ENCODE measurements at regions not wholly inside any gene's neighbourhood (a gene's known extent, or its start where the extent isn't known, plus 50 kb on each side); places are given as distances from the start of the nearest gene placed in this dataset.

GRCh38 chr1:194653385-194653784, 1467.0 kb upstream of the B3GALT2 start (continued):
- TF ChIP-seq USF2 (IDR thresholded peaks at IDR 0.05) (no peak), CTCF (IDR thresholded peaks at IDR 0.05) (no peak), ELK1 (IDR thresholded peaks at IDR 0.05; ENCODE audit: low read depth, low read length) (no peak), HEYL (CRISPR knock-in tag; IDR thresholded peaks at IDR 0.05) (no peak)

- no peaks in the 10 kb centered on the region for H3K9me3 ChIP-seq
- ATAC-seq (no peak), DNase-seq (ENCODE audit: low read depth in 1 of 2, low spot score in 1 of 2) (no peak), FAIRE-seq (no peak)
- peak; percentile 49 for TF ChIP-seq MAFK (IDR thresholded peaks at IDR 0.05; ENCODE audit: partially characterized antibody)
- no peak for TF ChIP-seq SREBF2 (IDR thresholded peaks at IDR 0.05)
- CTCF ChIA-PET, result no interaction called here
- 55% methylated on average over 2 of the region's 2 CpGs for WGBS (ENCODE audit: missing lambda C conversion rate)
- H3K4me3 ChIP-seq, result no peak overlapping the region
- no peaks in the 10 kb centered on the region for H3K4me1 ChIP-seq
- POLR2A ChIA-PET, result no interaction called here
- H3K4me2 ChIP-seq, result no peak overlapping the region
- no peak overlapping the region for H3K27ac ChIP-seq
Measured at GRCh38 chr1:194647118-194647517, 1460.7 kb upstream of the B3GALT2 start.

GRCh38 chr1:194644528-194644927, 1458.1 kb upstream of the B3GALT2 start:
- WGBS (ENCODE audit: missing lambda C conversion rate), result 11% methylated on average over 1 of the region's 1 CpG
- no peaks in the 10 kb centered on the region for H3K9me3 ChIP-seq
- no peak overlapping the region for H3K4me2 ChIP-seq
- DNase-seq (ENCODE audit: low read depth in 1 of 2, low spot score in 1 of 2), result no peak
- H3K4me1 ChIP-seq, result no peaks in the 10 kb centered on the region
- ChIA-PET CTCF (no interaction called here), POLR2A (no interaction called here)
- no peak overlapping the region for H3K27ac ChIP-seq
- no peak for TF ChIP-seq JUN (IDR thresholded peaks at IDR 0.05)
- no peak for TF ChIP-seq RARB (CRISPR knock-in tag; IDR thresholded peaks at IDR 0.05)
- TF ChIP-seq KDM5A (IDR thresholded peaks at IDR 0.05), result no peak
- no peak for TF ChIP-seq HEYL (CRISPR knock-in tag; IDR thresholded peaks at IDR 0.05)
- no peak for TF ChIP-seq ATOH8 (CRISPR knock-in tag; IDR thresholded peaks at IDR 0.05; ENCODE audit: low read depth)
- no peak for TF ChIP-seq ESRRA (IDR thresholded peaks at IDR 0.05; ENCODE audit: borderline replicate concordance, low read length)
- no peak for TF ChIP-seq NR3C1 (IDR thresholded peaks at IDR 0.05)
- TF ChIP-seq RFX5 (IDR thresholded peaks at IDR 0.05), result no peak
- TF ChIP-seq CHD2 (IDR thresholded peaks at IDR 0.05; ENCODE audit: low read length, partially characterized antibody), result no peak
- TF ChIP-seq EHF (CRISPR knock-in tag; IDR thresholded peaks at IDR 0.05), result no peak
- TF ChIP-seq ZFP36 (IDR thresholded peaks at IDR 0.05; ENCODE audit: borderline replicate concordance, partially characterized antibody), result no peak
- TF ChIP-seq CHD4 (IDR thresholded peaks at IDR 0.05; ENCODE audit: borderline replicate concordance), result no peak
- TF ChIP-seq BHLHE40 (IDR thresholded peaks at IDR 0.05; ENCODE audit: low read depth, low read length), result no peak
- TF ChIP-seq MYC (IDR thresholded peaks at IDR 0.05; ENCODE audit: borderline replicate concordance, low read length), result no peak
- no peak for TF ChIP-seq TFCP2L1 (CRISPR knock-in tag; IDR thresholded peaks at IDR 0.05)
- no peak for ATAC-seq
- FAIRE-seq, result no peak
- no peak overlapping the region for H3K4me3 ChIP-seq

Measured in A549 (cell line).